HepG2 (cell line): ENCODE measurements at regions not wholly inside any gene's neighbourhood (a gene's known extent, or its start where the extent isn't known, plus 50 kb on each side); places are given as distances from the start of the nearest gene placed in this dataset.

Experiments used
- ATAC-seq: fragments of 200-7000 bp; cut with Tn5 transposase; 3 replicates; pipeline ENCODE4 v1.9.1; 2020; ENCODE audit warnings: mild to moderate bottlenecking, moderate library complexity
- BruUV-seq: library from RNA; stranded (reverse); fragments of 400-500 nt; replicated peaks from 2 replicates; lab custom pipeline; 2021; lab: Mats Ljungman, UMichigan
- CTCF ChIA-PET: fragments of 300-600 bp; formaldehyde crosslinking; extraction: SDS; loops from one replicate; lab custom pipeline; 2021; ENCODE audit warnings: low total read pairs, inconsistent platforms, low intra/inter-chr PET ratio; lab: Yijun Ruan, JAX
- POLR2A ChIA-PET: fragments of 350-600 bp; sonication (Branson Sonifier 250); formaldehyde crosslinking; loops from one replicate; lab custom pipeline; 2020; ENCODE audit warnings: antibody characterized with exemption, inconsistent platforms; lab: Yijun Ruan, JAX
- DNase-seq: peaks from one replicate; pipeline ENCODE4 v3.0.0-alpha.2; 2015; ENCODE audit warnings: low spot score
- FAIRE-seq: peaks from 3 replicates; lab custom pipeline; 2011; peaks lifted over from hg19 to GRCh38; lab: Jason Lieb, UNC
- H2AFZ ChIP-seq: one replicate; pipeline ENCODE4 v1.6.1; 2011; ENCODE audit warnings: low read length, inconsistent platforms
- H3K27ac ChIP-seq: fragments of 300-600 bp; 3 replicates; pipeline ENCODE4 v1.8.0; 2011; ENCODE audit warnings: mixed run types, mild to moderate bottlenecking, mixed read lengths, low read length, inconsistent platforms; ENCODE audit not compliant: insufficient read depth; ENCODE audit errors: extremely low read length
- H3K27me3 ChIP-seq, 2 experiments: fragments of 200-600 bp in 1 of 2; 2 replicates in 1 of 2; 3 replicates in 1 of 2; pipeline versions ENCODE4 v1.6.0 to v1.8.0; 2011; ENCODE audit warnings: low read length in 2 of 2, mild to moderate bottlenecking in 2 of 2, moderate library complexity in 2 of 2, inconsistent platforms in 1 of 2; ENCODE audit not compliant: insufficient read depth in 2 of 2, control insufficient read depth in 1 of 2
- H3K36me3 ChIP-seq, 2 experiments: fragments of 200-600 bp in 1 of 2; replicated peaks in 1 of 2; 2 replicates in 1 of 2; 3 replicates in 1 of 2; pipeline versions ENCODE4 v1.5.1 to v1.8.0; 2011; ENCODE audit warnings: low read length in 2 of 2, inconsistent platforms in 1 of 2; ENCODE audit not compliant: insufficient read depth in 2 of 2, control insufficient read depth in 1 of 2
- H3K4me1 ChIP-seq: 2 replicates; pipeline ENCODE4 v1.5.1; 2012; ENCODE audit warnings: low read length, inconsistent platforms; ENCODE audit not compliant: insufficient read depth
- H3K4me2 ChIP-seq: 2 replicates; pipeline ENCODE4 v1.6.0; 2011; ENCODE audit warnings: low read depth, low read length, inconsistent platforms
- H3K4me3 ChIP-seq, 3 experiments: fragments of 200-600 bp in 1 of 3; sonication (generic), shearing (Covaris generic) in 1 of 3; replicated peaks in 1 of 3; 2 replicates each; pipeline ENCODE4 v1.5.1; 2011 to 2016; ENCODE audit warnings: low read length in 3 of 3, inconsistent platforms in 2 of 3, low read depth in 2 of 3, mild to moderate bottlenecking in 2 of 3, control low read depth in 1 of 3, mixed read lengths in 1 of 3; ENCODE audit not compliant: insufficient read depth in 1 of 3
- H3K79me2 ChIP-seq: one replicate; pipeline ENCODE4 v1.6.1; 2011; ENCODE audit warnings: low read length, inconsistent platforms; ENCODE audit not compliant: insufficient read depth
- H3K9ac ChIP-seq: 2 replicates; pipeline ENCODE4 v1.6.0; 2011; ENCODE audit warnings: mild to moderate bottlenecking, low read depth, low read length, inconsistent platforms; ENCODE audit not compliant: insufficient read depth
- H3K9me3 ChIP-seq: 2 replicates; pipeline ENCODE4 v1.5.1; 2012; ENCODE audit warnings: mild to moderate bottlenecking, low read length
- H4K20me1 ChIP-seq: 2 replicates; pipeline ENCODE4 v1.6.0; 2011; ENCODE audit warnings: inconsistent platforms, mild to moderate bottlenecking, low read length, moderate library complexity; ENCODE audit not compliant: insufficient read depth
- KDM5A ChIP-seq: fragments of 200-600 bp; sonication (generic); IDR thresholded peaks from 2 replicates; pipeline ENCODE4 v1.7.0; 2018; ENCODE audit warnings: antibody characterized with exemption, mild to moderate bottlenecking, low read length, borderline replicate concordance
- NBN ChIP-seq: fragments of 450-650 bp; conservative IDR thresholded peaks from 2 replicates; pipeline ENCODE4 v1.6.1; 2017
- RAD51 ChIP-seq: fragments of 450-650 bp; IDR thresholded peaks from 2 replicates; pipeline ENCODE4 v1.6.1; 2016; ENCODE audit warnings: borderline replicate concordance
- RNF219 ChIP-seq: sonication (generic); formaldehyde crosslinking; IDR thresholded peaks from 2 replicates; pipeline ENCODE4 v1.5.0; 2020; ENCODE audit warnings: mild to moderate bottlenecking, missing genetic modification reagents
- SOX5 ChIP-seq: IDR thresholded peaks from 2 replicates; pipeline ENCODE4 v1.6.1; 2016; ENCODE audit warnings: borderline replicate concordance
- ZFP36L1 ChIP-seq: sonication (generic); formaldehyde crosslinking; IDR thresholded peaks from 2 replicates; pipeline ENCODE4 v1.8.0; 2022; ENCODE audit warnings: mild to moderate bottlenecking, missing genetic modification reagents, moderate library complexity
- ZNF713 ChIP-seq: sonication (generic); formaldehyde crosslinking; IDR thresholded peaks from 2 replicates; pipeline ENCODE4 v1.4.0; 2020; ENCODE audit warnings: mild to moderate bottlenecking, missing genetic modification reagents
- WGBS: methylation state at CpG from one replicate; pipeline ENCODE4 v1.1.6; 2017; ENCODE audit warnings: low lambda C conversion rate; 5-methylcytosine and 5-hydroxymethylcytosine counted together
- in situ Hi-C: cut with HindIII; loops from 2 replicates; pipeline ENCODE4 v1.10.0; 2017; ENCODE audit warnings: low pct_unique_long_range_greater_than_20kb; ENCODE audit not compliant: extremely low pct_ligation_motif_present
- intact Hi-C: fragments of 100-400 bp; cut with micrococcal nuclease; formaldehyde crosslinking; loops from one replicate; pipeline ENCODE4 v1.10.0; 2022; ENCODE audit not compliant: unreplicated experiment
- TF ChIP-seq, protein P1 (sequence below): fragments of 450-650 bp; IDR thresholded peaks from 2 replicates; pipeline ENCODE4 v1.6.1; 2016

- no peak overlapping the region for H2AFZ ChIP-seq
- FAIRE-seq (no peak), ATAC-seq (no peak), DNase-seq (no peak)
- in situ Hi-C loops (no loop called here), intact Hi-C loops (no loop called here)
- H3K27me3 ChIP-seq = no peaks in the 10 kb centered on the region
- no peaks in the 10 kb centered on the region for H3K79me2 ChIP-seq
- no TSS peak for BruUV-seq
- H4K20me1 ChIP-seq = no peaks in the 10 kb centered on the region
- H3K27ac ChIP-seq = no peak overlapping the region
- no peak overlapping the region for H3K4me3 ChIP-seq
- no peak overlapping the region for H3K9ac ChIP-seq
- no peaks in the 10 kb centered on the region for H3K4me1 ChIP-seq
- H3K9me3 ChIP-seq = no peaks in the 10 kb centered on the region
- H3K4me2 ChIP-seq = no peak overlapping the region
- CTCF ChIA-PET = no interaction called here
- 40% methylated on average over 7 of the region's 10 CpGs for WGBS
- H3K36me3 ChIP-seq = no peaks in the 10 kb centered on the region
- TF ChIP-seq, protein P1, sequence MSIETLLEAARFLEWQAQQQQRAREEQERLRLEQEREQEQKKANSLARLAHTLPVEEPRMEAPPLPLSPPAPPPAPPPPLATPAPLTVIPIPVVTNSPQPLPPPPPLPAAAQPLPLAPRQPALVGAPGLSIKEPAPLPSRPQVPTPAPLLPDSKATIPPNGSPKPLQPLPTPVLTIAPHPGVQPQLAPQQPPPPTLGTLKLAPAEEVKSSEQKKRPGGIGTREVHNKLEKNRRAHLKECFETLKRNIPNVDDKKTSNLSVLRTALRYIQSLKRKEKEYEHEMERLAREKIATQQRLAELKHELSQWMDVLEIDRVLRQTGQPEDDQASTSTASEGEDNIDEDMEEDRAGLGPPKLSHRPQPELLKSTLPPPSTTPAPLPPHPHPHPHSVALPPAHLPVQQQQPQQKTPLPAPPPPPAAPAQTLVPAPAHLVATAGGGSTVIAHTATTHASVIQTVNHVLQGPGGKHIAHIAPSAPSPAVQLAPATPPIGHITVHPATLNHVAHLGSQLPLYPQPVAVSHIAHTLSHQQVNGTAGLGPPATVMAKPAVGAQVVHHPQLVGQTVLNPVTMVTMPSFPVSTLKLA = peak; percentile 54
- no peak for TF ChIP-seq KDM5A
- POLR2A ChIA-PET = no interaction called here
Observed at GRCh38 chr1:187074445-187075048, 245.8 kb downstream of the PLA2G4A start.

DNA sequence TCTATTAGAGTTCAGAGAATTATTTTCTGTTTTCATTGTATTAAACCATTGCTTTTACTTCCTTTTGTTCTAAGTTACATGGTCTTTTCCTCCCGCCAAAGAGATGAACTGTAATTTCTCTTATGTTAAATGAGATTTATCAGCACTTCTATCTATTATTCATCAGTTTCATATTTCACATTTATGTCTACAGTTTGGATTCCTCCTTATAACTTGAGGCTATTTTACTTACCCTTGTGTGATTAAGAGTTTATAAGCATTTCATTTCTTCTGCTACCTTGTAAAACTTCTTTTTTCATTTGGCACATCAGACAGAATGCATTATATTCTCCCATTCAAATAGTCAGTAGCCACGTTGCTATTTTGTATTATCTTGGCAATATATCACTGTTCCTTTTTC lies 248.2 kb downstream of the PLA2G4A start:
- ChIA-PET CTCF (no interaction called here), POLR2A (no interaction called here)
- H3K27me3 ChIP-seq = no peaks in the 10 kb centered on the region
- H3K4me1 ChIP-seq = no peaks in the 10 kb centered on the region
- H3K36me3 ChIP-seq = no peaks in the 10 kb centered on the region
- H3K4me2 ChIP-seq = no peak overlapping the region
- in situ Hi-C loops (no loop called here), intact Hi-C loops (no loop called here)
- H3K9ac ChIP-seq = no peak overlapping the region
- no peak overlapping the region for H3K27ac ChIP-seq
- no peaks in the 10 kb centered on the region for H3K79me2 ChIP-seq
- WGBS = 0% methylated on average over 2 of the region's 2 CpGs
- no TSS peak for BruUV-seq
- H3K9me3 ChIP-seq = no peaks in the 10 kb centered on the region
- no peaks in the 10 kb centered on the region for H4K20me1 ChIP-seq
- H3K4me3 ChIP-seq = no peak overlapping the region
- H2AFZ ChIP-seq = no peak overlapping the region
- ATAC-seq (no peak), FAIRE-seq (no peak), DNase-seq (no peak)
- TF ChIP-seq ZNF713 (CRISPR knock-in tag) = no peak
- no peak for TF ChIP-seq ZFP36L1 (CRISPR knock-in tag)
- no peak for TF ChIP-seq NBN
- TF ChIP-seq SOX5 (CRISPR knock-in tag) = no peak
- no peak for TF ChIP-seq RNF219
- TF ChIP-seq RAD51 = no peak
